ENCODE measurements at regions not wholly inside any gene's neighbourhood (a gene's known extent, or its start where the extent isn't known, plus 50 kb on each side); places are given as distances from the start of the nearest gene placed in this dataset.
A peak's percentile ranks its signal among the peaks of the same experiment; 100 is the strongest.

- Histone ChIP-seq H3K9me3 (no peaks in the 10 kb centered on the region), H3K27ac (peak overlapping the region in 2 of 4 donors; percentile 60 to 70), H3K27me3 (no peaks in the 10 kb centered on the region), H3K36me3 (no peaks in the 10 kb centered on the region), H3K4me3 (no peak overlapping the region), H3K4me1 (peaks cover 48 to 72% (median 65%) of the 10 kb centered on the region in 4 donors)
- no peak for DNase-seq
- ATAC-seq (ENCODE audit: low FRiP score in 2 of 2), result no peak
- 86 to 90% methylated on average over 5 of the region's 5 CpGs for WGBS, 2 donors
- no peak for TF ChIP-seq POLR2A (IDR thresholded peaks at IDR 0.05)
- TF ChIP-seq, protein P1, sequence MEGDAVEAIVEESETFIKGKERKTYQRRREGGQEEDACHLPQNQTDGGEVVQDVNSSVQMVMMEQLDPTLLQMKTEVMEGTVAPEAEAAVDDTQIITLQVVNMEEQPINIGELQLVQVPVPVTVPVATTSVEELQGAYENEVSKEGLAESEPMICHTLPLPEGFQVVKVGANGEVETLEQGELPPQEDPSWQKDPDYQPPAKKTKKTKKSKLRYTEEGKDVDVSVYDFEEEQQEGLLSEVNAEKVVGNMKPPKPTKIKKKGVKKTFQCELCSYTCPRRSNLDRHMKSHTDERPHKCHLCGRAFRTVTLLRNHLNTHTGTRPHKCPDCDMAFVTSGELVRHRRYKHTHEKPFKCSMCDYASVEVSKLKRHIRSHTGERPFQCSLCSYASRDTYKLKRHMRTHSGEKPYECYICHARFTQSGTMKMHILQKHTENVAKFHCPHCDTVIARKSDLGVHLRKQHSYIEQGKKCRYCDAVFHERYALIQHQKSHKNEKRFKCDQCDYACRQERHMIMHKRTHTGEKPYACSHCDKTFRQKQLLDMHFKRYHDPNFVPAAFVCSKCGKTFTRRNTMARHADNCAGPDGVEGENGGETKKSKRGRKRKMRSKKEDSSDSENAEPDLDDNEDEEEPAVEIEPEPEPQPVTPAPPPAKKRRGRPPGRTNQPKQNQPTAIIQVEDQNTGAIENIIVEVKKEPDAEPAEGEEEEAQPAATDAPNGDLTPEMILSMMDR (IDR thresholded peaks at IDR 0.05), result no peak
- TF ChIP-seq POLR2AphosphoS5 (IDR thresholded peaks at IDR 0.05), result no peak
- no peak for TF ChIP-seq EP300 (IDR thresholded peaks at IDR 0.05)
These were observed 70.8 kb upstream of the CD93 start for GRCh38 chr20:23156842-23157423.

GRCh38 chr20:23156170-23156841 is 70.2 kb upstream of the CD93 start:
- TF ChIP-seq, protein P1 (IDR thresholded peaks at IDR 0.05), result no peak
- TF ChIP-seq POLR2A (IDR thresholded peaks at IDR 0.05), result no peak
- peak; percentile 52 to 76 for TF ChIP-seq POLR2AphosphoS5 (IDR thresholded peaks at IDR 0.05)
- peak in 3 of 4 donors; percentile 12 to 85 (median 35) for TF ChIP-seq EP300 (IDR thresholded peaks at IDR 0.05)
- H3K9me3 ChIP-seq, result no peaks in the 10 kb centered on the region
- DNase-seq (peak in 1 of 2 donors; percentile 83), ATAC-seq (ENCODE audit: low FRiP score in 2 of 2) (peak; percentile 60 to 71)
- H3K4me3 ChIP-seq, result no peak overlapping the region
- no peaks in the 10 kb centered on the region for H3K27me3 ChIP-seq
- H3K27ac ChIP-seq, result peak overlapping the region; percentile 15 to 70 (median 58)
- WGBS, 2 donors, result 80 to 82% methylated on average over 9 to 11 of the region's 11 CpGs
- no peaks in the 10 kb centered on the region for H3K36me3 ChIP-seq
- H3K4me1 ChIP-seq, result peaks cover 47 to 71% (median 63%) of the 10 kb centered on the region in 4 donors

GRCh38 chr20:23155141-23155590 is 69.0 kb upstream of the CD93 start:
- peaks cover 35 to 62% (median 53%) of the 10 kb centered on the region in 4 donors for H3K4me1 ChIP-seq
- TF ChIP-seq EP300 (IDR thresholded peaks at IDR 0.05) (no peak), POLR2A (IDR thresholded peaks at IDR 0.05) (peak in 1 of 4 donors; percentile 32), POLR2AphosphoS5 (IDR thresholded peaks at IDR 0.05) (no peak)
- TF ChIP-seq, protein P1 (IDR thresholded peaks at IDR 0.05), result no peak
- H3K27me3 ChIP-seq, result no peaks in the 10 kb centered on the region
- DNase-seq (no peak), ATAC-seq (ENCODE audit: low FRiP score in 2 of 2) (no peak)
- H3K27ac ChIP-seq, result peak overlapping the region; percentile 21 to 72 (median 53)
- no peaks in the 10 kb centered on the region for H3K9me3 ChIP-seq
- H3K36me3 ChIP-seq, result no peaks in the 10 kb centered on the region
- 41 to 50% methylated on average over 7 of the region's 7 CpGs for WGBS, 2 donors
- H3K4me3 ChIP-seq, result no peak overlapping the region

- H3K27me3 ChIP-seq, result no peaks in the 10 kb centered on the region
- H3K9me3 ChIP-seq, result no peaks in the 10 kb centered on the region
- H3K27ac ChIP-seq, result peak overlapping the region; percentile 55 to 82 (median 71)
- peaks cover 32 to 59% (median 44%) of the 10 kb centered on the region in 4 donors for H3K4me1 ChIP-seq
- ATAC-seq (ENCODE audit: low FRiP score in 2 of 2) (no peak), DNase-seq (no peak)
- TF ChIP-seq, protein P1 (IDR thresholded peaks at IDR 0.05), result no peak
- no peak for TF ChIP-seq EP300 (IDR thresholded peaks at IDR 0.05)
- no peak for TF ChIP-seq POLR2A (IDR thresholded peaks at IDR 0.05)
- H3K4me3 ChIP-seq, result no peak overlapping the region
- WGBS, 2 donors, result 87 to 94% methylated on average over 4 of the region's 4 CpGs
- H3K36me3 ChIP-seq, result no peaks in the 10 kb centered on the region
These were observed 67.7 kb upstream of the CD93 start for GRCh38 chr20:23153696-23154341.
